C4-2B (cell line): ENCODE measurements at regions not wholly inside any gene's neighbourhood (a gene's known extent, or its start where the extent isn't known, plus 50 kb on each side); places are given as distances from the start of the nearest gene placed in this dataset.

Experiments used
- H3K27ac ChIP-seq: fragments of 450-650 bp; 2 replicates; pipeline ENCODE4 v1.5.1; 2017
- CTCF ChIP-seq: fragments of 450-650 bp; conservative IDR thresholded peaks from 2 replicates; pipeline ENCODE4 v1.5.1; 2017; ENCODE audit warnings: mild to moderate bottlenecking
- ZFX ChIP-seq: fragments of 450-650 bp; IDR thresholded peaks from 2 replicates; pipeline ENCODE4 v1.6.1; 2017

GRCh38 chr11:25206762-25207161 is 709.9 kb downstream of the LUZP2 start:
- no peak for TF ChIP-seq CTCF
- TF ChIP-seq ZFX: no peak
- no peak overlapping the region for H3K27ac ChIP-seq

- TF ChIP-seq ZFX (no peak), CTCF (no peak)
- H3K27ac ChIP-seq: peak overlapping the region; percentile 9; the same call in 1 of the 2 replicates
These were observed 714.9 kb downstream of the LUZP2 start for GRCh38 chr11:25211635-25212254.

GRCh38 chr11:25214535-25215176 is 717.8 kb downstream of the LUZP2 start:
- no peak overlapping the region for H3K27ac ChIP-seq
- TF ChIP-seq ZFX (no peak), CTCF (no peak)

GRCh38 chr11:25218036-25218435 is 721.2 kb downstream of the LUZP2 start:
- TF ChIP-seq ZFX (no peak), CTCF (no peak)
- H3K27ac ChIP-seq: no peak overlapping the region

- TF ChIP-seq ZFX (no peak), CTCF (no peak)
- no peak overlapping the region for H3K27ac ChIP-seq
These were observed 728.2 kb downstream of the LUZP2 start for GRCh38 chr11:25225078-25225477.

- H3K27ac ChIP-seq: no peak overlapping the region
- TF ChIP-seq ZFX: no peak
- no peak for TF ChIP-seq CTCF
These were observed 746.1 kb downstream of the LUZP2 start for GRCh38 chr11:25242928-25243327.

GRCh38 chr11:25244126-25244525 is 747.3 kb downstream of the LUZP2 start:
- H3K27ac ChIP-seq: no peak overlapping the region
- no peak for TF ChIP-seq CTCF
- no peak for TF ChIP-seq ZFX
